ENCODE measurements at regions not wholly inside any gene's neighbourhood (a gene's known extent, or its start where the extent isn't known, plus 50 kb on each side); places are given as distances from the start of the nearest gene placed in this dataset.

DNA sequence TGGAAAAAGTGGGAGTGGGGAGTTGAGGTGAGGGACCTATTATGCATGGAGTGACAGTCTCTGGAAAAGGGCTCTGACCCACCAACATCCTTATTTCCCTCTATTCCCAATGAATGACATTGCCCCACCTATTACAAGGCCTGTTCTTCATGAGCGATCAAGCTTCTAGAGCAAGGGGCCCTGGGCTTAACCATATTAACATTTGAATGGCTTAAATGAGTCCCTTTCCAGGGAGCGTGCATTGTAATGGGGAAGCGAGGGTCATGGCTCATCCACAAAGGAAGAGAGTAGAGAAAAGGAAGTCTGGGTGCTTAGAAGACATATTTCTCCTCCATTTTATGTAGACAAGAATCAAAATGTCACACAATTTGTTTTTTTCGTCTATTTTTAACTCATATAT is 255.5 kb downstream of the CAAP1 start:
- TF ChIP-seq, protein P1, sequence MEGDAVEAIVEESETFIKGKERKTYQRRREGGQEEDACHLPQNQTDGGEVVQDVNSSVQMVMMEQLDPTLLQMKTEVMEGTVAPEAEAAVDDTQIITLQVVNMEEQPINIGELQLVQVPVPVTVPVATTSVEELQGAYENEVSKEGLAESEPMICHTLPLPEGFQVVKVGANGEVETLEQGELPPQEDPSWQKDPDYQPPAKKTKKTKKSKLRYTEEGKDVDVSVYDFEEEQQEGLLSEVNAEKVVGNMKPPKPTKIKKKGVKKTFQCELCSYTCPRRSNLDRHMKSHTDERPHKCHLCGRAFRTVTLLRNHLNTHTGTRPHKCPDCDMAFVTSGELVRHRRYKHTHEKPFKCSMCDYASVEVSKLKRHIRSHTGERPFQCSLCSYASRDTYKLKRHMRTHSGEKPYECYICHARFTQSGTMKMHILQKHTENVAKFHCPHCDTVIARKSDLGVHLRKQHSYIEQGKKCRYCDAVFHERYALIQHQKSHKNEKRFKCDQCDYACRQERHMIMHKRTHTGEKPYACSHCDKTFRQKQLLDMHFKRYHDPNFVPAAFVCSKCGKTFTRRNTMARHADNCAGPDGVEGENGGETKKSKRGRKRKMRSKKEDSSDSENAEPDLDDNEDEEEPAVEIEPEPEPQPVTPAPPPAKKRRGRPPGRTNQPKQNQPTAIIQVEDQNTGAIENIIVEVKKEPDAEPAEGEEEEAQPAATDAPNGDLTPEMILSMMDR (IDR thresholded peaks at IDR 0.05; ENCODE audit: insufficient read depth, low read length), result no peak
- TF ChIP-seq POLR2AphosphoS5 (IDR thresholded peaks at IDR 0.05; ENCODE audit: low read depth), result no peak
